ENCODE measurements at regions not wholly inside any gene's neighbourhood (a gene's known extent, or its start where the extent isn't known, plus 50 kb on each side); places are given as distances from the start of the nearest gene placed in this dataset.

DNA sequence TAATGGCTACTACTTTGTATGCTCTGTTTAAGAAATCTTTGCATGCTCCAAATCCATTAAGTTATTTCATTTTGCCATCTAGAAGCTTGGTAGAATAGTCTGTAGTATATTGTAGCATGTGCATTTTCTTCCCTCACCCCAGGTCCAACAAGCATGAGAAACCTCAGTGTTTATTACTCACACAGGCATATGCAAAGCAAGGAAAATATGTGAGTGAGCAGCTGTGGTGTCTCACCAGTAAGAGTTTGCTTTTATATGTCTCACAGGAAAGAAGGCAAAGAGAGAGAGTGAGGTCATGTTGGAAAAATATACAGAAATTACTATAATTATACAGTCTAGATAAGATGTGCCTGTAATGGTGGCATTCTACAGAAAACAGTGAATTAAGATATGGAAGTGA is 312.5 kb downstream of the C3orf38 start:
- no peak for DNase-seq (ENCODE audit: low read depth in 1 of 2, low spot score in 2 of 2)
- no peaks in the 10 kb centered on the region for H3K79me1 ChIP-seq (ENCODE audit: low read depth, low read length)
- no peak overlapping the region for H3K56ac ChIP-seq (replicated peaks; ENCODE audit: insufficient read length, low read depth, low read length)
- no peak overlapping the region for H2BK5ac ChIP-seq (ENCODE audit: low read depth, low read length)
- no peak overlapping the region for H2BK12ac ChIP-seq (ENCODE audit: low read depth, low read length)
- no peak overlapping the region for H3K9ac ChIP-seq (replicated peaks in 1 of 4; ENCODE audit: extremely low read depth in 1 of 4, low read depth in 3 of 4, low read length in 3 of 4)
- no peak overlapping the region for H3K4me2 ChIP-seq (ENCODE audit: insufficient read depth in 1 of 2, low read depth in 2 of 2, low read length in 2 of 2)
- no peak overlapping the region for H2BK15ac ChIP-seq (ENCODE audit: low read length)
- CTCF ChIA-PET (ENCODE audit: partially characterized antibody), result interaction anchor here (0.5 to 0.6 kb wide), 2 partner anchors 161 to 1216 kb away, joined by 3 read pairs; no protein-coding TSS in a partner anchor
- H3K36me3 ChIP-seq (ENCODE audit: control insufficient read depth in 2 of 4, insufficient read depth in 4 of 4, low read length in 3 of 4), result no peaks in the 10 kb centered on the region
- no peak overlapping the region for H2AFZ ChIP-seq (ENCODE audit: low read length)
- H2BK20ac ChIP-seq (ENCODE audit: low read length), result no peak overlapping the region
- no peaks in the 10 kb centered on the region for H3K27me3 ChIP-seq (replicated peaks in 1 of 4; ENCODE audit: control insufficient read depth in 3 of 4, extremely low read depth in 1 of 4, insufficient read depth in 3 of 4, low read length in 3 of 4)
- H3K14ac ChIP-seq (ENCODE audit: insufficient read length), result no peak overlapping the region
- H3K4me3 ChIP-seq (ENCODE audit: extremely low read depth in 1 of 4, insufficient read depth in 2 of 4, low read depth in 3 of 4, low read length in 4 of 4), result no peak overlapping the region
- H4K20me1 ChIP-seq (replicated peaks in 1 of 2; ENCODE audit: control insufficient read depth in 1 of 2, insufficient read depth in 2 of 2, low read length in 2 of 2), result no peaks in the 10 kb centered on the region
- POLR2A ChIA-PET (ENCODE audit: partially characterized antibody), result no interaction called here
- no peaks in the 10 kb centered on the region for H3K23me2 ChIP-seq (ENCODE audit: low read depth, low read length)
- no peak overlapping the region for H3K18ac ChIP-seq (ENCODE audit: extremely low read depth, low read length)
- no peak overlapping the region for H3K4ac ChIP-seq (replicated peaks; ENCODE audit: insufficient read length, low read depth, low read length)
- H3K23ac ChIP-seq (ENCODE audit: insufficient read length), result no peak overlapping the region
- no peaks in the 10 kb centered on the region for H3K79me2 ChIP-seq (ENCODE audit: control insufficient read depth in 1 of 2, insufficient read depth in 2 of 2, low read length in 2 of 2)
- H3K9me3 ChIP-seq (ENCODE audit: insufficient read depth in 2 of 2, low read depth in 1 of 2, low read length in 1 of 2), result no peaks in the 10 kb centered on the region
- no peak overlapping the region for H2BK120ac ChIP-seq (replicated peaks; ENCODE audit: low read depth, low read length)
- H4K91ac ChIP-seq (replicated peaks; ENCODE audit: insufficient read length, low read length), result no peak overlapping the region
- H2AK5ac ChIP-seq (ENCODE audit: low read depth, low read length), result no peak overlapping the region
- no peak overlapping the region for H4K8ac ChIP-seq (ENCODE audit: extremely low read depth, insufficient read depth, low read length)
- H4K5ac ChIP-seq (ENCODE audit: insufficient read length, low read depth, low read length), result no peak overlapping the region
- no peak for TF ChIP-seq NANOG (IDR thresholded peaks at IDR 0.05; ENCODE audit: insufficient read depth, low read depth, low read length, poor library complexity, severe bottlenecking)
- TF ChIP-seq PHF8 (conservative IDR thresholded peaks at IDR 0.05; ENCODE audit: low read depth, low read length), result no peak
- TF ChIP-seq EZH2 (IDR thresholded peaks at IDR 0.05; ENCODE audit: low read depth, low read length, severe bottlenecking), result no peak
- TF ChIP-seq SUZ12 (IDR thresholded peaks at IDR 0.05; ENCODE audit: low read length), result no peak
- TF ChIP-seq CREB1 (IDR thresholded peaks at IDR 0.05), result no peak
- TF ChIP-seq EGR1 (IDR thresholded peaks at IDR 0.05; ENCODE audit: borderline replicate concordance, low read depth, low read length), result no peak
- TF ChIP-seq, protein P1, sequence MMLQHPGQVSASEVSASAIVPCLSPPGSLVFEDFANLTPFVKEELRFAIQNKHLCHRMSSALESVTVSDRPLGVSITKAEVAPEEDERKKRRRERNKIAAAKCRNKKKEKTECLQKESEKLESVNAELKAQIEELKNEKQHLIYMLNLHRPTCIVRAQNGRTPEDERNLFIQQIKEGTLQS (IDR thresholded peaks at IDR 0.05; ENCODE audit: insufficient read depth, low read depth, low read length), result no peak
- no peak for FAIRE-seq
- no peaks in the 10 kb centered on the region for H3K4me1 ChIP-seq (replicated peaks in 1 of 4; ENCODE audit: control insufficient read depth in 3 of 4, insufficient read depth in 4 of 4, low read length in 3 of 4)
- no peak overlapping the region for H3K27ac ChIP-seq (ENCODE audit: low read depth, low read length)

Data from H1 (cell line).